Upper lobe of left lung (tissue), 4 donors: ENCODE measurements at regions not wholly inside any gene's neighbourhood (a gene's known extent, or its start where the extent isn't known, plus 50 kb on each side); places are given as distances from the start of the nearest gene placed in this dataset.

ENCODE experiments used
- POLR2A ChIP-seq, 4 donors: fragments of 450-650 bp; IDR thresholded peaks; one replicate each; pipeline ENCODE4 v1.5.1; 2016 to 2017; ENCODE audit warnings: antibody characterized with exemption in 4 of 4, mild to moderate bottlenecking in 2 of 4
- POLR2AphosphoS5 ChIP-seq, 2 donors: sonication (generic); formaldehyde crosslinking; IDR thresholded peaks; one replicate each; pipeline ENCODE4 v1.5.1; 2017; ENCODE audit warnings: antibody characterized with exemption in 2 of 2
- TF ChIP-seq, protein P1 (sequence below), 6 experiments: fragments of 450-650 bp in 4 of 6; fragments of 200-600 bp in 2 of 6; sonication (generic) in 2 of 6; IDR thresholded peaks; one replicate each; pipeline ENCODE4 v1.5.1; 2016 to 2019; ENCODE audit warnings: antibody characterized with exemption in 6 of 6

- no peak for TF ChIP-seq POLR2A (IDR thresholded peaks at IDR 0.05)
- TF ChIP-seq POLR2AphosphoS5 (IDR thresholded peaks at IDR 0.05) = no peak
- TF ChIP-seq, protein P1, sequence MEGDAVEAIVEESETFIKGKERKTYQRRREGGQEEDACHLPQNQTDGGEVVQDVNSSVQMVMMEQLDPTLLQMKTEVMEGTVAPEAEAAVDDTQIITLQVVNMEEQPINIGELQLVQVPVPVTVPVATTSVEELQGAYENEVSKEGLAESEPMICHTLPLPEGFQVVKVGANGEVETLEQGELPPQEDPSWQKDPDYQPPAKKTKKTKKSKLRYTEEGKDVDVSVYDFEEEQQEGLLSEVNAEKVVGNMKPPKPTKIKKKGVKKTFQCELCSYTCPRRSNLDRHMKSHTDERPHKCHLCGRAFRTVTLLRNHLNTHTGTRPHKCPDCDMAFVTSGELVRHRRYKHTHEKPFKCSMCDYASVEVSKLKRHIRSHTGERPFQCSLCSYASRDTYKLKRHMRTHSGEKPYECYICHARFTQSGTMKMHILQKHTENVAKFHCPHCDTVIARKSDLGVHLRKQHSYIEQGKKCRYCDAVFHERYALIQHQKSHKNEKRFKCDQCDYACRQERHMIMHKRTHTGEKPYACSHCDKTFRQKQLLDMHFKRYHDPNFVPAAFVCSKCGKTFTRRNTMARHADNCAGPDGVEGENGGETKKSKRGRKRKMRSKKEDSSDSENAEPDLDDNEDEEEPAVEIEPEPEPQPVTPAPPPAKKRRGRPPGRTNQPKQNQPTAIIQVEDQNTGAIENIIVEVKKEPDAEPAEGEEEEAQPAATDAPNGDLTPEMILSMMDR (IDR thresholded peaks at IDR 0.05) = no peak
Measured at GRCh38 chr12:65764325-65764724, 60.0 kb upstream of the HMGA2 start.
